ENCODE measurements at regions not wholly inside any gene's neighbourhood (a gene's known extent, or its start where the extent isn't known, plus 50 kb on each side); places are given as distances from the start of the nearest gene placed in this dataset.

DNA sequence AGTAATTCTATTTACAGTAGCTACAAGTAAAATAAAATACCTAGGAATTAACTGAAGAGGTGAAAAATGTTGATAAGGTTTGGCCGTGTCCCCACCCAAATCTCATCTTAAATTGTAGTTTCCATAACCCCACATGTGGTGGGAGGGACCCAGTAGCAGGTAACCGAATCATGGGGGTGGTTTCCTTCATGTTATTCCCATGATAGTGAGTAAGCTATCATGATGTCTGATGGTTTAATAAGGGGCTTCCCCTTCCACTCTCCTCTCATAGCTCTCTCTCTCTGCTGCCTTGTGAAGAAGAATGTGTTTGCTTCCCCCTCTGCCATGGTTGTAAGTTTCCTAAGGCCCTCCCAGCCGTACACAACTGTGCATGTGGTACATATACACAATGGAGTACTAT is 1170.7 kb downstream of the BCL11B start:
- TF ChIP-seq, protein P1, sequence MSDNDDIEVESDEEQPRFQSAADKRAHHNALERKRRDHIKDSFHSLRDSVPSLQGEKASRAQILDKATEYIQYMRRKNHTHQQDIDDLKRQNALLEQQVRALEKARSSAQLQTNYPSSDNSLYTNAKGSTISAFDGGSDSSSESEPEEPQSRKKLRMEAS (IDR thresholded peaks at IDR 0.05; ENCODE audit: insufficient read depth, insufficient read length) = no peak
- no peak for TF ChIP-seq GATA2 (IDR thresholded peaks at IDR 0.05; ENCODE audit: insufficient read depth, insufficient read length, low read depth, low read length)
- TF ChIP-seq POLR2AphosphoS5 (IDR thresholded peaks at IDR 0.05; ENCODE audit: insufficient read depth, low read depth, low read length) = no peak
- no peak for TF ChIP-seq FOS (IDR thresholded peaks at IDR 0.05; ENCODE audit: borderline replicate concordance, insufficient read depth, low read length)
- TF ChIP-seq, protein P2, sequence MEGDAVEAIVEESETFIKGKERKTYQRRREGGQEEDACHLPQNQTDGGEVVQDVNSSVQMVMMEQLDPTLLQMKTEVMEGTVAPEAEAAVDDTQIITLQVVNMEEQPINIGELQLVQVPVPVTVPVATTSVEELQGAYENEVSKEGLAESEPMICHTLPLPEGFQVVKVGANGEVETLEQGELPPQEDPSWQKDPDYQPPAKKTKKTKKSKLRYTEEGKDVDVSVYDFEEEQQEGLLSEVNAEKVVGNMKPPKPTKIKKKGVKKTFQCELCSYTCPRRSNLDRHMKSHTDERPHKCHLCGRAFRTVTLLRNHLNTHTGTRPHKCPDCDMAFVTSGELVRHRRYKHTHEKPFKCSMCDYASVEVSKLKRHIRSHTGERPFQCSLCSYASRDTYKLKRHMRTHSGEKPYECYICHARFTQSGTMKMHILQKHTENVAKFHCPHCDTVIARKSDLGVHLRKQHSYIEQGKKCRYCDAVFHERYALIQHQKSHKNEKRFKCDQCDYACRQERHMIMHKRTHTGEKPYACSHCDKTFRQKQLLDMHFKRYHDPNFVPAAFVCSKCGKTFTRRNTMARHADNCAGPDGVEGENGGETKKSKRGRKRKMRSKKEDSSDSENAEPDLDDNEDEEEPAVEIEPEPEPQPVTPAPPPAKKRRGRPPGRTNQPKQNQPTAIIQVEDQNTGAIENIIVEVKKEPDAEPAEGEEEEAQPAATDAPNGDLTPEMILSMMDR (IDR thresholded peaks at IDR 0.05; ENCODE audit: extremely low read depth in 1 of 2, insufficient read depth in 1 of 2, low read depth in 1 of 2, low read length in 2 of 2) = no peak
- no peak for TF ChIP-seq JUN (IDR thresholded peaks at IDR 0.05; ENCODE audit: borderline replicate concordance, insufficient read depth, insufficient read length, low read depth)
- TF ChIP-seq POLR2A (IDR thresholded peaks at IDR 0.05; ENCODE audit: low read depth, low read length) = no peak
- TF ChIP-seq MYC (IDR thresholded peaks at IDR 0.05; ENCODE audit: low read depth, low read length) = no peak
- TF ChIP-seq EZH2 (IDR thresholded peaks at IDR 0.05; ENCODE audit: borderline replicate concordance, low read depth, low read length, severe bottlenecking) = no peak
- H3K4me2 ChIP-seq (ENCODE audit: insufficient read depth, low read length) = no peak overlapping the region
- ChIA-PET POLR2A (no interaction called here), CTCF (no interaction called here)
- peaks cover 14% of the 10 kb centered on the region for H3K9me3 ChIP-seq (replicated peaks; ENCODE audit: control insufficient read depth, insufficient read depth, low read length)
- H3K27me3 ChIP-seq (ENCODE audit: control insufficient read depth in 2 of 2, insufficient read depth in 2 of 2, low read length in 2 of 2) = no peaks in the 10 kb centered on the region
- dilution Hi-C loops (cut with MboI; ENCODE audit: extremely low pct_ligation_motif_present, low sequenced_read_pairs) (no loop called here), intact Hi-C loops (cut with micrococcal nuclease) (no loop called here)
- H3K4me3 ChIP-seq (replicated peaks in 1 of 3; ENCODE audit: insufficient read depth in 1 of 3, low read depth in 1 of 3, low read length in 3 of 3) = no peak overlapping the region
- H3K36me3 ChIP-seq (ENCODE audit: control insufficient read depth in 2 of 2, extremely low read depth in 1 of 2, insufficient read depth in 2 of 2, low read length in 2 of 2) = no peaks in the 10 kb centered on the region
- H3K27ac ChIP-seq (ENCODE audit: insufficient read depth, low read depth, low read length) = no peak overlapping the region
- no peak for DNase-seq (ENCODE audit: low read depth, low spot score)
- no peaks in the 10 kb centered on the region for H3K79me2 ChIP-seq (ENCODE audit: control insufficient read depth, insufficient read depth, low read length)
- no peaks in the 10 kb centered on the region for H3K4me1 ChIP-seq (ENCODE audit: control insufficient read depth, extremely low read depth, insufficient read depth, low read length)
- H3K9ac ChIP-seq (replicated peaks; ENCODE audit: extremely low read depth, insufficient read depth, low read length) = no peak overlapping the region
- H4K20me1 ChIP-seq (replicated peaks; ENCODE audit: control insufficient read depth, extremely low read depth, insufficient read depth, low read length) = no peaks in the 10 kb centered on the region
- no peak overlapping the region for H2AFZ ChIP-seq (ENCODE audit: low read depth, low read length)
- no TSS peak for BruUV-seq (replicated peaks)
- no peaks in the 10 kb centered on the region for H3K9me1 ChIP-seq (replicated peaks; ENCODE audit: control insufficient read depth, extremely low read depth, insufficient read depth, low read length)
- no peak for FAIRE-seq
